ENCODE measurements at regions not wholly inside any gene's neighbourhood (a gene's known extent, or its start where the extent isn't known, plus 50 kb on each side); places are given as distances from the start of the nearest gene placed in this dataset.

- TF ChIP-seq POLR2AphosphoS5 (IDR thresholded peaks at IDR 0.05; ENCODE audit: insufficient read depth in 1 of 2, low read depth in 1 of 2) (no peak), POLR2A (IDR thresholded peaks at IDR 0.05) (no peak), CTCF (IDR thresholded peaks at IDR 0.05) (no peak)
- Histone ChIP-seq H3K27me3 (no peaks in the 10 kb centered on the region), H3K36me3 (no peaks in the 10 kb centered on the region), H3K4me1 (peaks cover 34% of the 10 kb centered on the region), H3K9me3 (no peaks in the 10 kb centered on the region), H3K4me3 (no peak overlapping the region), H3K27ac (no peak overlapping the region)
- DNase-seq (ENCODE audit: extremely low spot score in 2 of 2), result no peak
- intact Hi-C loops (cut with DNase I), result no loop called here
Observed at GRCh38 chr4:10172278-10172921, 55.8 kb upstream of the WDR1 start.

- Histone ChIP-seq H3K9me3 (no peaks in the 10 kb centered on the region), H3K27ac (no peak overlapping the region), H3K4me1 (peaks cover 34% of the 10 kb centered on the region), H3K27me3 (no peaks in the 10 kb centered on the region), H3K4me3 (no peak overlapping the region), H3K36me3 (no peaks in the 10 kb centered on the region)
- no peak for DNase-seq (ENCODE audit: extremely low spot score in 2 of 2)
- TF ChIP-seq POLR2AphosphoS5 (IDR thresholded peaks at IDR 0.05; ENCODE audit: insufficient read depth in 1 of 2, low read depth in 1 of 2) (no peak), CTCF (IDR thresholded peaks at IDR 0.05) (no peak), POLR2A (IDR thresholded peaks at IDR 0.05) (no peak)
- intact Hi-C loops (cut with DNase I), result no loop called here
Observed at GRCh38 chr4:10171055-10171454, 54.5 kb upstream of the WDR1 start.

GRCh38 chr4:10169839-10170387, 53.3 kb upstream of the WDR1 start:
- H3K27ac ChIP-seq, result no peak overlapping the region
- no peaks in the 10 kb centered on the region for H3K27me3 ChIP-seq
- no peak overlapping the region for H3K4me3 ChIP-seq
- no peaks in the 10 kb centered on the region for H3K36me3 ChIP-seq
- TF ChIP-seq POLR2A (IDR thresholded peaks at IDR 0.05) (no peak), POLR2AphosphoS5 (IDR thresholded peaks at IDR 0.05; ENCODE audit: insufficient read depth in 1 of 2, low read depth in 1 of 2) (no peak), CTCF (IDR thresholded peaks at IDR 0.05) (no peak)
- no peak for DNase-seq (ENCODE audit: extremely low spot score in 2 of 2)
- intact Hi-C loops (cut with DNase I), result loop anchor here (5.0 kb wide), 1 partner anchor 367 kb away; no protein-coding TSS in a partner anchor
- no peaks in the 10 kb centered on the region for H3K9me3 ChIP-seq
- H3K4me1 ChIP-seq, result peaks cover 32% of the 10 kb centered on the region

GRCh38 chr4:10168151-10168550, 51.6 kb upstream of the WDR1 start:
- intact Hi-C loops (cut with DNase I), result loop anchor here (5.0 kb wide), 1 partner anchor 369 kb away; no protein-coding TSS in a partner anchor
- TF ChIP-seq POLR2A (IDR thresholded peaks at IDR 0.05), result no peak
- no peak for TF ChIP-seq CTCF (IDR thresholded peaks at IDR 0.05)
- no peak for TF ChIP-seq POLR2AphosphoS5 (IDR thresholded peaks at IDR 0.05; ENCODE audit: insufficient read depth in 1 of 2, low read depth in 1 of 2)
- H3K27ac ChIP-seq, result no peak overlapping the region
- H3K27me3 ChIP-seq, result no peaks in the 10 kb centered on the region
- no peak overlapping the region for H3K4me3 ChIP-seq
- H3K4me1 ChIP-seq, result peaks cover 15% of the 10 kb centered on the region
- no peak for DNase-seq (ENCODE audit: extremely low spot score in 2 of 2)
- H3K36me3 ChIP-seq, result no peaks in the 10 kb centered on the region
- H3K9me3 ChIP-seq, result no peaks in the 10 kb centered on the region

GRCh38 chr4:10167201-10167600, 50.6 kb upstream of the WDR1 start:
- no peaks in the 10 kb centered on the region for H3K9me3 ChIP-seq
- no peaks in the 10 kb centered on the region for H3K27me3 ChIP-seq
- TF ChIP-seq POLR2AphosphoS5 (IDR thresholded peaks at IDR 0.05; ENCODE audit: insufficient read depth in 1 of 2, low read depth in 1 of 2), result no peak
- TF ChIP-seq CTCF (IDR thresholded peaks at IDR 0.05), result no peak
- TF ChIP-seq POLR2A (IDR thresholded peaks at IDR 0.05), result no peak
- no peak for DNase-seq (ENCODE audit: extremely low spot score in 2 of 2)
- intact Hi-C loops (cut with DNase I), result loop anchor here (5.0 kb wide), 1 partner anchor 370 kb away; no protein-coding TSS in a partner anchor
- no peak overlapping the region for H3K4me3 ChIP-seq
- no peaks in the 10 kb centered on the region for H3K36me3 ChIP-seq
- H3K27ac ChIP-seq, result no peak overlapping the region
- H3K4me1 ChIP-seq, result peaks cover 5% of the 10 kb centered on the region

All from vagina (tissue), 2 donors.